ENCODE measurements at regions not wholly inside any gene's neighbourhood (a gene's known extent, or its start where the extent isn't known, plus 50 kb on each side); places are given as distances from the start of the nearest gene placed in this dataset.

GRCh38 chr11:131194726-131195125, 175.7 kb upstream of the NTM start:
- Histone ChIP-seq H3K27me3 (replicated peaks) (no peaks in the 10 kb centered on the region), H3K36me3 (no peaks in the 10 kb centered on the region), H3K4me1 (replicated peaks) (no peaks in the 10 kb centered on the region), H3K4me3 (no peak overlapping the region), H3K27ac (no peak overlapping the region), H3K9me3 (replicated peaks) (no peaks in the 10 kb centered on the region)
- no peak for DNase-seq (ENCODE audit: low read depth in 1 of 2, low spot score in 2 of 2)

GRCh38 chr11:131195661-131196517, 174.5 kb upstream of the NTM start:
- Histone ChIP-seq H3K9me3 (replicated peaks) (no peaks in the 10 kb centered on the region), H3K36me3 (no peaks in the 10 kb centered on the region), H3K4me1 (replicated peaks) (no peaks in the 10 kb centered on the region), H3K4me3 (no peak overlapping the region), H3K27ac (no peak overlapping the region), H3K27me3 (replicated peaks) (no peaks in the 10 kb centered on the region)
- DNase-seq (ENCODE audit: low read depth in 1 of 2, low spot score in 2 of 2) = no peak

DNA sequence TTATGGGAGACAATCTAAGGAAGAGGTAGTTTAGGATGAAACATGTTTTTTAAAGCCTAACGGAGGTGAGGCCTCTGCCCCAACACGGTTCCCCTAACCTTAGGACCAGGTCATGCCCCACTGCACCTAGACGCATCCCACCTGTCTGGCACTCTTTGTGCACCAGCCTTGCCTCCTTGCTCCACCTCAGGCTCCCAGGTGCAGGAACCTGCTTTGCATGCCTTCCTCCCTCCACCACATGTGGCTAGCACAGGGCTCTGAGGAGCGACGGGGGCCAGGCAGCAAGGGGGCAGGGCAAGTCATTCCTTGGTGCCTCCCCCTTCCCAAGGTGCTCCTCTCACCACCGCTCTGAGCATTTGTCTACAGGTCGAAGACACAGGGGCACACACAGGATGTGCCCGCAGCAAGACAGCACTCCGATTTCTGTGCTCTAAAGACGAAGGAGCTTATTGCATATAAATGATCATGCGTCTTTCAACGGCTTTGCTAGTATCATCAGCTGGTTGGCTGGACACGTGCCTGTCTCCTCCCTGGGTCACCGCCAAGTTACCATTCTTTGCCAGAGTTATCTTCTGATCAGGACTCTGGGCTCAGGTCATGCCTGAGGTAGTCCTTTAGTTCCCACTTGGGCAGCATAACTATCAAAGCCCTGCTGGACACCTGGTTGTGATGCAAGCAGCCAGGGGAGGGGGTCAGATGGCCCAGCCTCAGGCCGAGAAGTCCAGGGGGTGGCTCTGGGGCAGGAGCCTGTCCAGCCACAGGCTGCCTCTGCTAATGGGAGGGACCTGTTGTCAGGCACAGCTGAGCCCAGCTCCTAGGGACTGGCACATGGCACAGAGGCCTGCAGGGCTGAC, 172.0 kb upstream of the NTM start:
- H3K4me3 ChIP-seq = no peak overlapping the region
- no peaks in the 10 kb centered on the region for H3K36me3 ChIP-seq
- no peaks in the 10 kb centered on the region for H3K4me1 ChIP-seq (replicated peaks)
- no peak for DNase-seq (ENCODE audit: low read depth in 1 of 2, low spot score in 2 of 2)
- H3K27me3 ChIP-seq (replicated peaks) = no peaks in the 10 kb centered on the region
- H3K9me3 ChIP-seq (replicated peaks) = no peaks in the 10 kb centered on the region
- no peak overlapping the region for H3K27ac ChIP-seq

GRCh38 chr11:131199015-131199280, 171.5 kb upstream of the NTM start:
- Histone ChIP-seq H3K27me3 (replicated peaks) (no peaks in the 10 kb centered on the region), H3K27ac (no peak overlapping the region), H3K4me1 (replicated peaks) (no peaks in the 10 kb centered on the region), H3K4me3 (no peak overlapping the region), H3K9me3 (replicated peaks) (no peaks in the 10 kb centered on the region), H3K36me3 (no peaks in the 10 kb centered on the region)
- no peak for DNase-seq (ENCODE audit: low read depth in 1 of 2, low spot score in 2 of 2)

DNA sequence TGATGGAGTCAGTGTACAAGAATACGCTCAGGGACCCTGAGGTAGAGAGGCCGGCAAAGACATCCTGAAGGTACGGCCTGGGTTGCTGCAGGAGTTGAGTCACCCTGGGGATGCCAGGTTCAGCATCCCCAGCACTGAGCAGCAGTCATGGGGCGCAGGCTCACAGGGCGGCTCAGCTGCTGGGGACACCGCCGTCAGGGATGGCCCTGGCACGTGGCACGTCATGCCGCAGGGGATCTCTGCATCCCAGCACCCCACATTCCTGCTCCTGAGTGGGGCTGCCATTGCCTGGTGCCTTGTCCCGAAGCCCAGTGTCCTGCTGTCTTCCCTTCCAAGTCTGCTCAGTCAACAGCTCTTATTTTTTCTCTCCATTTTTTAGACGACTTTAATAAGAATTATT, 168.7 kb upstream of the NTM start:
- Histone ChIP-seq H3K27me3 (replicated peaks) (no peaks in the 10 kb centered on the region), H3K4me3 (no peak overlapping the region), H3K4me1 (replicated peaks) (no peaks in the 10 kb centered on the region), H3K27ac (no peak overlapping the region), H3K36me3 (no peaks in the 10 kb centered on the region), H3K9me3 (replicated peaks) (no peaks in the 10 kb centered on the region)
- DNase-seq (ENCODE audit: low read depth in 1 of 2, low spot score in 2 of 2) = no peak

- Histone ChIP-seq H3K9me3 (replicated peaks) (no peaks in the 10 kb centered on the region), H3K36me3 (no peaks in the 10 kb centered on the region), H3K4me3 (no peak overlapping the region), H3K4me1 (replicated peaks) (no peaks in the 10 kb centered on the region), H3K27ac (no peak overlapping the region), H3K27me3 (replicated peaks) (no peaks in the 10 kb centered on the region)
- DNase-seq (ENCODE audit: low read depth in 1 of 2, low spot score in 2 of 2) = no peak
These were observed 167.4 kb upstream of the NTM start for GRCh38 chr11:131203040-131203439.

GRCh38 chr11:131204282-131204681, 166.1 kb upstream of the NTM start:
- Histone ChIP-seq H3K9me3 (replicated peaks) (no peaks in the 10 kb centered on the region), H3K36me3 (no peaks in the 10 kb centered on the region), H3K27me3 (replicated peaks) (no peaks in the 10 kb centered on the region), H3K4me1 (replicated peaks) (no peaks in the 10 kb centered on the region), H3K27ac (no peak overlapping the region), H3K4me3 (no peak overlapping the region)
- DNase-seq (ENCODE audit: low read depth in 1 of 2, low spot score in 2 of 2) = no peak

DNA sequence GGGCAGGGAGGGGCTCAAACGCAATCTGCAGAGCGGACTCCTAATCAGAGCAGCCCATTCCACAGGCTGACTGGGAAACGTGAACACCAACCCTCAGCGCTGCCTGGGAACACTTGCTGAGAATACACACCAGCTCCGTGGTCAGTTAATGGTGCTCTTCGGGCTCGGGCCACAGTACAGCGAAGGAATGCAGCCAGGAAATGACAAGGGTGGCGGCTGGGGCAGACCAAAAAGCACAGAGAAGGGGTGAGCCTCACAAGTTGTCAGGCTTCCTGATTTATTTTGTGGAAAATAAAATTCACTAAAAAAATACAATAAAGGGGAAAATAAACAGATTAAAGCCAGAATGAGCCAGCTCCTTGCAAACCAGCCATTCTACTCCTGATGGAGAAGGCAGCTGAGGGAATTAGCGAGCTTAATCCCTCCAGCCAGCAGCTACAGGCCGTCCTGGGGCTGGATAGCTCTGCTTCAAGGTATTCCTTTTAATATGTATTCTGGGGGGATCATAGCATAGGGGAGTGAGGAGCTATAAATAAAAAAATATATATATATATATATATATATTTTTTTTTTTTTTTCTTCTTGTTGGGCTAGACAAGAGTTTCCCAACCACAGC, 165.5 kb upstream of the NTM start:
- H3K4me1 ChIP-seq (replicated peaks) = no peaks in the 10 kb centered on the region
- no peak overlapping the region for H3K4me3 ChIP-seq
- no peak overlapping the region for H3K27ac ChIP-seq
- H3K27me3 ChIP-seq (replicated peaks) = no peaks in the 10 kb centered on the region
- H3K9me3 ChIP-seq (replicated peaks) = no peaks in the 10 kb centered on the region
- DNase-seq (ENCODE audit: low read depth in 1 of 2, low spot score in 2 of 2) = no peak
- H3K36me3 ChIP-seq = no peaks in the 10 kb centered on the region

GRCh38 chr11:131206671-131207070, 163.7 kb upstream of the NTM start:
- H3K4me1 ChIP-seq (replicated peaks) = no peaks in the 10 kb centered on the region
- H3K9me3 ChIP-seq (replicated peaks) = no peaks in the 10 kb centered on the region
- no peak overlapping the region for H3K27ac ChIP-seq
- H3K27me3 ChIP-seq (replicated peaks) = no peaks in the 10 kb centered on the region
- H3K4me3 ChIP-seq = no peak overlapping the region
- H3K36me3 ChIP-seq = no peaks in the 10 kb centered on the region
- no peak for DNase-seq (ENCODE audit: low read depth in 1 of 2, low spot score in 2 of 2)

DNA sequence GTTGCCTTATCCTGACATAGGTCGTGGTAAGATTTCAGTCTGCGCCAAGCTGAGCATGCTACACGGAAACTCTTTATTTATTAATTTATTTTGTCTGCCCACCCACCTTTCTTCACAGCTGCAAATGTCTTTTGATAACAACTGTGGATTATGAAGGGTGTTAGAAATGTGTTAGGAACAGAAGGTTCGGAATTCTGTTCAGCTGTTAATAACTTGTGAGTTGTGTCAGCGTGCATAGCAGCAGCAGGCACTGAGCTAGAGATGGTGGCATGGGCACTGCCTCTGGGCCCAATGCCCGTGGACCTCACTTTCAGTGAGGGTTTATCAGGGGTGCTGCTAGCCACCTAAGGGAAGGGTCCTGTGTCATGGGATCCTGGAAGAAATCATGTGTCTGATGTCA, 162.5 kb upstream of the NTM start:
- Histone ChIP-seq H3K4me3 (no peak overlapping the region), H3K36me3 (no peaks in the 10 kb centered on the region), H3K27me3 (replicated peaks) (no peaks in the 10 kb centered on the region), H3K4me1 (replicated peaks) (no peaks in the 10 kb centered on the region), H3K27ac (no peak overlapping the region), H3K9me3 (replicated peaks) (no peaks in the 10 kb centered on the region)
- no peak for DNase-seq (ENCODE audit: low read depth in 1 of 2, low spot score in 2 of 2)

GRCh38 chr11:131217313-131218310, 152.8 kb upstream of the NTM start:
- Histone ChIP-seq H3K4me1 (replicated peaks) (no peaks in the 10 kb centered on the region), H3K27ac (no peak overlapping the region), H3K4me3 (no peak overlapping the region), H3K9me3 (replicated peaks) (no peaks in the 10 kb centered on the region), H3K36me3 (no peaks in the 10 kb centered on the region), H3K27me3 (replicated peaks) (no peaks in the 10 kb centered on the region)
- peak in 1 of 2 experiments; percentile 1 for DNase-seq (ENCODE audit: low read depth in 1 of 2, low spot score in 2 of 2)

DNA sequence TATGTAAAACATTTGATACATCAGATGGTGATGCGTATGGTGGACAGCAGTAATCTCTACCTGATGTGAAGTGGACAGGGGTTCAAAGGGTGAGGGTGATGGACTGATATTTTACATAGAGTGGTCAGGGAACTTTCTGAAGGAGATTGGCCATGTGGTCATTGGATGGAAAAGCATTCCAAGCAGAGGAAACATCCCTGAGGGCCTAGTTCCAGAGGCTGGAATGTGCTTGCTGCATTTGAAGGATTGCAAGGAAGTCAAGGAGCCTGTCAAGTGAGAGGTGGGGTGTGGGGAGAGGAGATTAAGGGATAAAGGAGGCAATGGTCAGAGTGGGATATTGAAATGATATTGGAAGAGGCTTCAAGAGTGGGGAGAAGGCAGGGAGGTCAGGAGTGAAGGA, 151.9 kb upstream of the NTM start:
- DNase-seq (ENCODE audit: low read depth in 1 of 2, low spot score in 2 of 2) = no peak
- Histone ChIP-seq H3K36me3 (no peaks in the 10 kb centered on the region), H3K4me1 (replicated peaks) (no peaks in the 10 kb centered on the region), H3K9me3 (replicated peaks) (no peaks in the 10 kb centered on the region), H3K27me3 (replicated peaks) (no peaks in the 10 kb centered on the region), H3K4me3 (no peak overlapping the region), H3K27ac (no peak overlapping the region)

DNA sequence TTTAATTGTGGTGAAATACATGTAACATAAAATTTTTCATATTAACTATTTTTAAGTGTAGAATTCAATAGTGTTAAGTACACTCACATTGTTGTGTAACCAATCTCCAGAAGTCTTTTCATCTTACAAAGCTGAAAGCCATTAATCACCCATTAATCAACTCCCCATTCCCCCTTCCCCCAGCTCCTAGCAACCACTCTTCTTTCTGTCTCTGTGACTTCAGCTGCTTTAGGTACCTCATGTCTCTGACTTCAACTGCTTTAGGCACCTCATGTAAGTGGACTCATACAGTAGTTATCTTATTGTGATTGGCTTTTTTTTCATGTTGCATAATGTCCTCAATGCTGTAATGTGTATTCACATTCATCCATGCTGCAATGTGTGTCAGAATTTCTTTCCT, 150.8 kb upstream of the NTM start:
- no peak overlapping the region for H3K4me3 ChIP-seq
- H3K4me1 ChIP-seq (replicated peaks) = no peaks in the 10 kb centered on the region
- no peak overlapping the region for H3K27ac ChIP-seq
- DNase-seq (ENCODE audit: low read depth in 1 of 2, low spot score in 2 of 2) = no peak
- no peaks in the 10 kb centered on the region for H3K9me3 ChIP-seq (replicated peaks)
- H3K36me3 ChIP-seq = no peaks in the 10 kb centered on the region
- no peaks in the 10 kb centered on the region for H3K27me3 ChIP-seq (replicated peaks)

Data from SJSA1 (cell line).